ENCODE measurements at regions not wholly inside any gene's neighbourhood (a gene's known extent, or its start where the extent isn't known, plus 50 kb on each side); places are given as distances from the start of the nearest gene placed in this dataset.

DNA sequence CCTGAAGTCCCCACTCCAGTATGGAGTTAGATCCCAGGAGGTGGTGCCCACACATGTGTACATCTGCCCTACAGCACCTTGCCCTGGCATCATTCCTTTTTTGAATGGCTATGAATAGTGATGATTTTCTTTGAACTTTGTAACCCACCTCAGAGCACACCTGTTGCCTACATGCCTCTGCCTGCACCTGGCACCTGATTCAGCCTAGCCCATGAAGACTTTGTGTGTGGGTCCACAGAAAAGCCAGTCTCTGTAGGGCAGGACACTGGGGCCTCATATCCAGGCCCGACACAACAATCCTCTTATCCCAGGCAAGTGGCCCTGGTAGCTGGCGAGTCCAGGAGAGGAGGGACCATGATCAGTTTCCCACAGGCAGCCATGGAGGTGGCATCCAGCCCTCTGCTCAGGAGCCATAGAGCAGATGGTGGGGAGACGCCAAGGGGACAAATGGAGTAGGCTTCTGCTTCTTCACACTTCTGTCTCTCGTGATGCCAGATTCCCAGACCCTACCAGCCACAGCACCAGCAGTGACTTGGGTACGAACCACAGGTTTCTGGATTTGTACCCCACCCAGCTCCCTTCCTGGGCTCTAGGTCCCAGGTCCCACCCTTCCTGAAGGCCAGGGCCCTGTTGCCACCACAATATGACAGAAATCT lies 230.7 kb downstream of the UACA start:
- Histone ChIP-seq H3K9me2 (replicated peaks; ENCODE audit: insufficient read depth) (no peaks in the 10 kb centered on the region), H3K9me3 (ENCODE audit: low read depth) (no peaks in the 10 kb centered on the region), H3K27ac (no peak overlapping the region), H3K4me1 (ENCODE audit: insufficient read depth) (no peaks in the 10 kb centered on the region), H2AFZ (no peak overlapping the region), H4K20me1 (ENCODE audit: insufficient read depth, poor library complexity, severe bottlenecking) (no peaks in the 10 kb centered on the region), H3K4me3 (no peak overlapping the region), H3K36me3 (replicated peaks; ENCODE audit: insufficient read depth, low read depth) (no peaks in the 10 kb centered on the region), H3K27me3 (peaks cover 5% of the 10 kb centered on the region), H3K79me2 (no peaks in the 10 kb centered on the region), H3K4me2 (no peak overlapping the region)
- 85% methylated on average over 5 of the region's 5 CpGs for WGBS (ENCODE audit: low lambda C conversion rate, missing lambda C conversion rate)
- TF ChIP-seq, protein P1, sequence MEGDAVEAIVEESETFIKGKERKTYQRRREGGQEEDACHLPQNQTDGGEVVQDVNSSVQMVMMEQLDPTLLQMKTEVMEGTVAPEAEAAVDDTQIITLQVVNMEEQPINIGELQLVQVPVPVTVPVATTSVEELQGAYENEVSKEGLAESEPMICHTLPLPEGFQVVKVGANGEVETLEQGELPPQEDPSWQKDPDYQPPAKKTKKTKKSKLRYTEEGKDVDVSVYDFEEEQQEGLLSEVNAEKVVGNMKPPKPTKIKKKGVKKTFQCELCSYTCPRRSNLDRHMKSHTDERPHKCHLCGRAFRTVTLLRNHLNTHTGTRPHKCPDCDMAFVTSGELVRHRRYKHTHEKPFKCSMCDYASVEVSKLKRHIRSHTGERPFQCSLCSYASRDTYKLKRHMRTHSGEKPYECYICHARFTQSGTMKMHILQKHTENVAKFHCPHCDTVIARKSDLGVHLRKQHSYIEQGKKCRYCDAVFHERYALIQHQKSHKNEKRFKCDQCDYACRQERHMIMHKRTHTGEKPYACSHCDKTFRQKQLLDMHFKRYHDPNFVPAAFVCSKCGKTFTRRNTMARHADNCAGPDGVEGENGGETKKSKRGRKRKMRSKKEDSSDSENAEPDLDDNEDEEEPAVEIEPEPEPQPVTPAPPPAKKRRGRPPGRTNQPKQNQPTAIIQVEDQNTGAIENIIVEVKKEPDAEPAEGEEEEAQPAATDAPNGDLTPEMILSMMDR (IDR thresholded peaks at IDR 0.05; ENCODE audit: poor library complexity): no peak
- no peak for TF ChIP-seq EZH2phosphoT487 (IDR thresholded peaks at IDR 0.05; ENCODE audit: low read depth, severe bottlenecking, unreplicated experiment)
- no peak for TF ChIP-seq EZH2 (IDR thresholded peaks at IDR 0.05; ENCODE audit: borderline replicate concordance)
- no peak for DNase-seq (ENCODE audit: low spot score)

- no peaks in the 10 kb centered on the region for H3K36me3 ChIP-seq (replicated peaks; ENCODE audit: insufficient read depth, low read depth)
- H3K27me3 ChIP-seq: peaks cover 5% of the 10 kb centered on the region
- no peak overlapping the region for H3K4me2 ChIP-seq
- H4K20me1 ChIP-seq (ENCODE audit: insufficient read depth, poor library complexity, severe bottlenecking): no peaks in the 10 kb centered on the region
- WGBS (ENCODE audit: low lambda C conversion rate, missing lambda C conversion rate): 77% methylated on average over 2 of the region's 2 CpGs
- TF ChIP-seq EZH2phosphoT487 (IDR thresholded peaks at IDR 0.05; ENCODE audit: low read depth, severe bottlenecking, unreplicated experiment) (no peak), EZH2 (IDR thresholded peaks at IDR 0.05; ENCODE audit: borderline replicate concordance) (no peak)
- TF ChIP-seq, protein P1 (IDR thresholded peaks at IDR 0.05; ENCODE audit: poor library complexity): no peak
- no peak overlapping the region for H2AFZ ChIP-seq
- no peaks in the 10 kb centered on the region for H3K9me2 ChIP-seq (replicated peaks; ENCODE audit: insufficient read depth)
- no peak for DNase-seq (ENCODE audit: low spot score)
- H3K4me3 ChIP-seq: no peak overlapping the region
- H3K79me2 ChIP-seq: no peaks in the 10 kb centered on the region
- H3K9me3 ChIP-seq (ENCODE audit: low read depth): no peaks in the 10 kb centered on the region
- no peak overlapping the region for H3K27ac ChIP-seq
- H3K4me1 ChIP-seq (ENCODE audit: insufficient read depth): peaks cover 9% of the 10 kb centered on the region
These were observed 231.8 kb downstream of the UACA start for GRCh38 chr15:70531576-70531975.

GRCh38 chr15:70530906-70531305 lies 232.5 kb downstream of the UACA start:
- TF ChIP-seq EZH2 (IDR thresholded peaks at IDR 0.05; ENCODE audit: borderline replicate concordance) (no peak), EZH2phosphoT487 (IDR thresholded peaks at IDR 0.05; ENCODE audit: low read depth, severe bottlenecking, unreplicated experiment) (no peak)
- TF ChIP-seq, protein P1 (IDR thresholded peaks at IDR 0.05; ENCODE audit: poor library complexity): no peak
- H3K79me2 ChIP-seq: no peaks in the 10 kb centered on the region
- no peaks in the 10 kb centered on the region for H3K36me3 ChIP-seq (replicated peaks; ENCODE audit: insufficient read depth, low read depth)
- no peaks in the 10 kb centered on the region for H4K20me1 ChIP-seq (ENCODE audit: insufficient read depth, poor library complexity, severe bottlenecking)
- H3K9me2 ChIP-seq (replicated peaks; ENCODE audit: insufficient read depth): no peaks in the 10 kb centered on the region
- 92% methylated on average over 8 of the region's 8 CpGs for WGBS (ENCODE audit: low lambda C conversion rate, missing lambda C conversion rate)
- no peak for DNase-seq (ENCODE audit: low spot score)
- H3K4me3 ChIP-seq: no peak overlapping the region
- H2AFZ ChIP-seq: no peak overlapping the region
- H3K4me2 ChIP-seq: no peak overlapping the region
- H3K27ac ChIP-seq: no peak overlapping the region
- H3K4me1 ChIP-seq (ENCODE audit: insufficient read depth): peaks cover 16% of the 10 kb centered on the region
- peaks cover 5% of the 10 kb centered on the region for H3K27me3 ChIP-seq
- no peaks in the 10 kb centered on the region for H3K9me3 ChIP-seq (ENCODE audit: low read depth)

All from hepatocyte (in vitro differentiated cells).